ENCODE measurements at regions not wholly inside any gene's neighbourhood (a gene's known extent, or its start where the extent isn't known, plus 50 kb on each side); places are given as distances from the start of the nearest gene placed in this dataset.

DNA sequence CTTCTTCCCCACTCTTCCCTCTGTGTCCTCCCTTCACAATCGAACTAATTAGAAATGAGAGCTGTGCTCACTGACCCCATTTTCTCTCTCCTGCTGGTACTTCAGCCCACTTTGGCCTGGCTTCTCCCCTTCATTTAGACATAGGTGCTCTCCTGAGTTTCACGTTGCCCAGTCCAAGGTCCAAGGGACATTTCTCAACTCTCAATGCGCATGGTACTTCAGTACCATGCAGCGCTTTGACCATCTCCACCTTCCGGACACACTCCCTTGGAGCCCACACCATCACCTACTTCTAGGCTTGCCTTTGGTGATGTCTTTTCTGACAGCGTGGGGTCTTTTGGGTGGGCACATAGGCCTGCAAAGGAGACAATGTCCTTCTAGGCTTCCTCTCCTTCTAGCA is 99.7 kb downstream of the ABHD5 start:
- no peaks in the 10 kb centered on the region for H3K27me3 ChIP-seq
- no peak for TF ChIP-seq Cebpa-rat (IDR thresholded peaks at IDR 0.05)

DNA sequence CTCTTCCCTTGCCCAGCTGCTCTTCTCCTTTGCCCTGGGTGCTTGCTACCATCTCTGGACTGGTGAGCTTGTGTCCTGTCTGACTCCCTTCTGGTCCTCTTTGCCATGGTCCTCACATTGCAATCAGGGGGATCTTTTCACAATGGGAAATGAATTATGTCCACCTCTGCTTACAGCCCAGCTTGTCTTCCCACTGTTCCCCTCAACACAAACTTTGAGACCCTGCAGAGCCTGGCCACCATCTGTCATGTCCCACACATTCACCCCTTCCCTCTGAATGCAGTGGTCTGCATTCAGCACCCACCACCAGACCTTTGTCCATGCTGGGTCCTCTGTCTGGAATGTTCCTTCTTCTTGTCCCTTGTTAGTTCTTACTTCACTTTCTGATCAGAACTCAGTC is 100.5 kb downstream of the ABHD5 start:
- no peaks in the 10 kb centered on the region for H3K27me3 ChIP-seq
- H3K4me2 ChIP-seq, result no peak overlapping the region
- no peak overlapping the region for H3K4me3 ChIP-seq
- no peak for TF ChIP-seq Cebpa-rat (IDR thresholded peaks at IDR 0.05)
- no peaks in the 10 kb centered on the region for H3K36me3 ChIP-seq
- H4K20me1 ChIP-seq, result no peaks in the 10 kb centered on the region
- peaks cover under 1 to 37% (median 15%) of the 10 kb centered on the region in 10 experiments; a peak in 19 of 20 replicates for H3K4me1 ChIP-seq
- no peak overlapping the region for H3K27ac ChIP-seq
- no peaks in the 10 kb centered on the region for H3K9me3 ChIP-seq (replicated peaks in 1 of 11)
- no peak overlapping the region for H3K9ac ChIP-seq

More for the DNA sequence above, 99.7 kb downstream of the ABHD5 start:
- Histone ChIP-seq H3K4me3 (no peak overlapping the region), H3K9me3 (replicated peaks in 1 of 11) (no peaks in the 10 kb centered on the region), H3K4me1 (peaks cover 8 to 45% (median 22%) of the 10 kb centered on the region in 10 experiments; a peak in 19 of 20 replicates), H3K36me3 (no peaks in the 10 kb centered on the region), H3K27ac (no peak overlapping the region), H4K20me1 (no peaks in the 10 kb centered on the region), H3K9ac (no peak overlapping the region), H3K4me2 (peak overlapping the region in 6 of 11 experiments; percentile 13 to 57 (median 42); a peak in 11 of 22 replicates)

DNA sequence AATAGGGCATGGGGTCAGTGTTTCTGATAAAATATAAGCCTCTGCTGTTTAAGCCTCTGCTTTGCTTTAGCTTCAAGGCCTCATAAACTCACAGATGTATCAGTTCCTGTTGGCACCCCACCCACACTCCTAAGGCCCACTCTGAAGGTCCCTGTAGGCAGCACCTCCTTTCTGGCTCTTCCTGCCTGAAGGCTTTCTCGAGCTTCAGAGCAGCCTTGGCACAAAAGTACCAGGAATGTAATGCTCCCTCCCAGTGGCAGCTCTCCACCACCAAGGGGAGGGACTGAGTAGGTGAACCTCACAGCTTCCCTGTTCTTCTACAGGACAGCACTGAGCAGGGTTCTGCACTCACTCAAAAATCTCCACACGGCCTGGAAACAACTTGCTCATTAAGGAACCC is 102.2 kb downstream of the ABHD5 start:
- Histone ChIP-seq H3K4me2 (peak overlapping the region in 1 of 11 experiments; percentile 10; a peak in 1 of 22 replicates), H3K4me3 (no peak overlapping the region), H3K36me3 (no peaks in the 10 kb centered on the region), H3K4me1 (peaks cover 0 to 22% (median 5%) of the 10 kb centered on the region in 10 experiments; a peak in 10 of 20 replicates), H4K20me1 (no peaks in the 10 kb centered on the region), H3K9me3 (replicated peaks in 1 of 11) (no peaks in the 10 kb centered on the region), H3K27me3 (no peaks in the 10 kb centered on the region), H3K9ac (no peak overlapping the region), H3K27ac (no peak overlapping the region)
- TF ChIP-seq Cebpa-rat (IDR thresholded peaks at IDR 0.05), result no peak

DNA sequence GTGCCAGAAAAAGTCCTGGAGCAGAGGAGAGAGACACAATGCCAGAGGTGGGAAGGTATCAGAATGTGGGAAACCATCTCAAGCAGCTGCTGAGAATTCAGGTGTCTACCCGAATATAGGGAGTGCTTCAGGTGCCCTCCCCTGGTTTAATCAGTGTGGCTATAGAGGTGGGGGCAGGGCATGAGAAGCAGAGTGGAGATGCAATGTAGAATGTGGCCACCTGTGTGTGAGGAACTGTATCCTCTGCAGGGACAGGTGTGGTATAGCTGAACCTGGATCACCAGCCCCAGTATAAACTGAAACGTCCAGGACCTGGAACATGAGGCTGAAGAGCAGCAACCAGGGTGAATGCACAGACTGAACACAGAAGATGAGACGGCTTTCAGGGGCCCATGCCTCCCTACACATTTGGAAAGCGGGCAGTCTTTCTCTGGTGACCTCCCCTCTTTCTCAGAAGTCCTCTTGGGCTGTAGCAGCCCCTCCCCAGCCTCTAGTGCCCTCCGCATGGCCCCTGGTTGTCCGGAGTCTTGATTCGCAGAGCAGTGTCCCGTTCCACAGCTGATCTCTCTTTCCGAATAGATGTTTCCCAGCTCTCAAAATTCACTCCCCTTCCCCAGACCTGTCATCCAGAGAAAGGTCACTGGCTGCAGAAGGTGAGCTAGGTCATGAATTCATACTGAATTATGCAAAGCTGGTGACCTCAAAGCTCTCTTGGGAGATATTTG is 103.1 kb downstream of the ABHD5 start:
- no peak for TF ChIP-seq Cebpa-rat (IDR thresholded peaks at IDR 0.05)
- Histone ChIP-seq H4K20me1 (no peaks in the 10 kb centered on the region), H3K9me3 (replicated peaks in 1 of 11) (no peaks in the 10 kb centered on the region), H3K4me3 (no peak overlapping the region), H3K4me2 (peak overlapping the region in 4 of 11 experiments; percentile 0 to 30 (median 14); a peak in 1 of 22 replicates), H3K27me3 (no peaks in the 10 kb centered on the region), H3K4me1 (peaks cover 0 to 22% (median 5%) of the 10 kb centered on the region in 10 experiments; a peak in 10 of 20 replicates), H3K9ac (no peak overlapping the region), H3K36me3 (no peaks in the 10 kb centered on the region), H3K27ac (no peak overlapping the region)

DNA sequence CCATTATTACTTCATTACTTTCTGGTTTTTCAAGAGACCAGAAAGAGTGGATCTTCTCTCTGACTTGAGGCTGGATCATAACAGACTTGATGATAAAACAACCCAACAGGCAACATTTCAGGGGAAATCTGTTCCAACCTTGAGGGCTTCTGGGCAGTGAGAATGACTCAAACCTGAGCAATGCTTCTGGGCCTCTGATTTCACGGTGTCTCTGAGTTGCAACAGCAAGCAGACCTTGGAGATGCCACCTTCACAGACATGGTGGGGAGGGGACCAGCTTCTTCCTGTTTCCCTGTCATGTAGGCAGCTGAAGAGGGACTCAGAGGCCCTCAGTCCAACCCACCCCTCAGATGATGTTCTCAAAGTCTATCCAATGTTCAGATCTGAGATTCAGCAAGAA is 104.0 kb downstream of the ABHD5 start:
- Histone ChIP-seq H4K20me1 (no peaks in the 10 kb centered on the region), H3K27me3 (no peaks in the 10 kb centered on the region), H3K27ac (no peak overlapping the region), H3K36me3 (no peaks in the 10 kb centered on the region), H3K4me3 (no peak overlapping the region), H3K4me1 (peaks cover 0 to 18% (median 5%) of the 10 kb centered on the region in 10 experiments; a peak in 10 of 20 replicates), H3K9ac (no peak overlapping the region), H3K9me3 (replicated peaks in 1 of 11) (0 out of 22 replicates have a peak, but pooled peaks cover 0 to under 1% (median 0%) of the 10 kb centered on the region in 11 experiments), H3K4me2 (no peak overlapping the region)
- TF ChIP-seq Cebpa-rat (IDR thresholded peaks at IDR 0.05), result no peak

DNA sequence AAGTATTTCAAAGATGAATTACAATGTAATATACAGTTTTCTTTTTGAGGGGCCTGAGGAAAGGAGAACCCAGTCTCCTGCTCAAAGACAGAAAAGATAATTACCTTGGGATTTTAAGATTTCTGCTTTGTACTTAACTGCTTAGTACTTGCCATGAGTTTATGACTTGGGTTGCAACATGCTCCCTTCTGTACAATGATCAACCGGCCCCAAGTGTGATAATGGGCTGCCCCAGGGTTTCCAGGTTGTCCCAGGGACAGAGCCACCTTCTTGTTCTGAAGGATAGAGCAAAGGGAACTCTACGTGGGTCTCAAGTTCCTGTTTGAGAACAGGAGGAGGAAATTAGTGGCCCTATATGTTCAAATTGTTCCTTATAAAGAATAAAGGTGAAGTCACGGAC is 104.8 kb downstream of the ABHD5 start:
- TF ChIP-seq Cebpa-rat (IDR thresholded peaks at IDR 0.05), result no peak
- H3K4me3 ChIP-seq, result no peak overlapping the region
- no peak overlapping the region for H3K9ac ChIP-seq
- peaks cover 0 to 10% (median 0%) of the 10 kb centered on the region in 10 experiments; a peak in 6 of 20 replicates for H3K4me1 ChIP-seq
- H3K9me3 ChIP-seq (replicated peaks in 1 of 11), result peaks cover 0 to 7% (median 4%) of the 10 kb centered on the region in 11 experiments; a peak in 11 of 22 replicates
- H3K36me3 ChIP-seq, result no peaks in the 10 kb centered on the region
- no peaks in the 10 kb centered on the region for H3K27me3 ChIP-seq
- no peak overlapping the region for H3K4me2 ChIP-seq
- no peaks in the 10 kb centered on the region for H4K20me1 ChIP-seq
- H3K27ac ChIP-seq, result no peak overlapping the region

DNA sequence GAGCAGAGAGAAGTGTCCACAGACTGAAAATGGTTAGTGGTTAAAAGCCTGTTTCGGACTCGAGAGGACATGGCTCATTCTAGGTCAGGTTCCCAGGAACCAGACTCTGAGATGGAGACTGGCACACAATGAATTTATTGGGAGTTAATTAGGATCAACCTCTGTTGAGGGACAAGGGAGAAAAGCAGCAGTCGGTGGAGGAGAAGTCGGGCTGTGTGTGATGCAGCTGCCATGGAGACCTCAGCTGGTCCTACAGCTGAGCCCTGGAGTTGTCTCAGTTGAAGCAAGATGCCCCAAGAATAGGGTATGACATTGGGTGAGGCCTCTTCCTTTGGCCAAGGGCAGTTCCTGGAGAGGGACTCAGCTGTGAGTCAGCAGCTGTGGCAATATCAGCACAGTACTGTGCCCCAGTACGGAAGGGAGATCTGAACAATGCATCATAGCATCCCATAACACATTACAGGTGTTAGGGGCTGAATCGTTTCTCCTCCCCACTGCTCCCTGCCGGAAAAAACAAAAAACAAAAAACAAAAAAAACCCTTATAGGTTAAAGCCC is 105.4 kb downstream of the ABHD5 start:
- Histone ChIP-seq H3K4me2 (no peak overlapping the region), H3K36me3 (no peaks in the 10 kb centered on the region), H3K4me1 (peaks cover 0 to 8% (median 0%) of the 10 kb centered on the region in 10 experiments; a peak in 4 of 20 replicates), H3K4me3 (no peak overlapping the region), H3K9ac (no peak overlapping the region), H3K27ac (no peak overlapping the region), H4K20me1 (no peaks in the 10 kb centered on the region), H3K9me3 (replicated peaks in 1 of 11) (peaks cover 0 to 11% (median 7%) of the 10 kb centered on the region in 11 experiments; a peak in 12 of 22 replicates), H3K27me3 (no peaks in the 10 kb centered on the region)
- TF ChIP-seq Cebpa-rat (IDR thresholded peaks at IDR 0.05), result no peak

DNA sequence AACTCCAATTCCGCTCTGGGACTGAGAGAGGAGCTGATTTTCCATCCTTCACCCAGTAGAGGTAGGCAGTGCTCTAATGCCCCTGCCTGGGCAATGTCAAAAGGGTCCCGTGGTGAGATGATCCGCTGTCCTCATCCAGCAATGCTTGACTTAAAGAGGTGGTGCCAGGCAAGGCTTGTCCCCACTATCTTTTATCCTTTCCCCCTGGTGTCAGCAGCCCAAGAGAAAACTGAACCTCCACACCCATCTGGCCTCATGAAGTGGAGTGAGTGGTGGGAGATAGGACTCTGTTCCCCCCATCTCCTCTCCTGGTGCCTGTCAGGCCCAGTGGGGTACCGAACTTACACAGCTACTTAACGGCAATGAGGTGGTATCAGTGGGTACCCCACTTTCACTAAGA is 107.1 kb downstream of the ABHD5 start:
- Histone ChIP-seq H3K9ac (no peak overlapping the region), H3K4me3 (no peak overlapping the region), H3K4me2 (no peak overlapping the region), H3K36me3 (no peaks in the 10 kb centered on the region), H4K20me1 (no peaks in the 10 kb centered on the region), H3K9me3 (replicated peaks in 1 of 11) (peaks cover 0 to 15% (median 9%) of the 10 kb centered on the region in 11 experiments; a peak in 14 of 22 replicates), H3K27ac (no peak overlapping the region), H3K27me3 (no peaks in the 10 kb centered on the region), H3K4me1 (peaks cover 0 to 8% (median 0%) of the 10 kb centered on the region in 10 experiments; a peak in 4 of 20 replicates)
- TF ChIP-seq Cebpa-rat (IDR thresholded peaks at IDR 0.05), result no peak

DNA sequence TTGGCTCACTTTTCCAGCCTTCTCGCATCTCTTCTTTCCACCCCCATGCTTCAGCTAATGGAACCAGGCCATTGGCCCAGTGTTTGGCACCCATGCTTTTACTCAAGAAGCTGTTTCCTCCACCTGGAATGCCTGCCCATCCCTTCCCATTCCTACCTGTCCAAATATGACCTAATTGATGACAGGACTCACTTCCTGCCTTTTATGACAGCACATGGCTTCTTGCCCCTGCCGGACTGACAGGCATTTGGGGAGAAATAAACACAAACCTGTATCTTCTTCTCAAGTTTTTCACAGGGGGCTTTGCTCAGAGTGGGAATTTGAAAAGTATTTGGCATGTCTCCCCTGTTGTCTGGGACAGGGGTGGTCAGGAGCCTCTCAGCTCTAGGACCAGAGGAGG is 120.1 kb downstream of the ABHD5 start:
- no peak overlapping the region for H3K4me2 ChIP-seq
- no peak overlapping the region for H3K9ac ChIP-seq
- TF ChIP-seq Cebpa-rat (IDR thresholded peaks at IDR 0.05), result no peak
- H3K36me3 ChIP-seq, result no peaks in the 10 kb centered on the region
- peaks cover 0 to 19% (median 14%) of the 10 kb centered on the region in 10 experiments; a peak in 14 of 20 replicates for H3K4me1 ChIP-seq
- no peaks in the 10 kb centered on the region for H3K27me3 ChIP-seq
- no peak overlapping the region for H3K27ac ChIP-seq
- no peak overlapping the region for H3K4me3 ChIP-seq
- no peaks in the 10 kb centered on the region for H4K20me1 ChIP-seq
- H3K9me3 ChIP-seq (replicated peaks in 1 of 11), result no peaks in the 10 kb centered on the region

Data from BLaER1 treated with 17β-estradiol and CSF1 and Interleukin-3, amounts not matched to agents 10 nM and 100 nM (cell line).